Anterior cingulate cortex (tissue), 58 donors: ENCODE measurements at regions not wholly inside any gene's neighbourhood (a gene's known extent, or its start where the extent isn't known, plus 50 kb on each side); places are given as distances from the start of the nearest gene placed in this dataset.
"Not testable (repeated sequence)": the region's sequence is repeated elsewhere in the genome, so short reads cannot be mapped to it uniquely, and the experiment has no call there.

Experiments
- DNase-seq, 58 donors: peaks; one replicate each; lab custom pipeline; 2025; lab: John Stamatoyannopoulos, UW

DNA sequence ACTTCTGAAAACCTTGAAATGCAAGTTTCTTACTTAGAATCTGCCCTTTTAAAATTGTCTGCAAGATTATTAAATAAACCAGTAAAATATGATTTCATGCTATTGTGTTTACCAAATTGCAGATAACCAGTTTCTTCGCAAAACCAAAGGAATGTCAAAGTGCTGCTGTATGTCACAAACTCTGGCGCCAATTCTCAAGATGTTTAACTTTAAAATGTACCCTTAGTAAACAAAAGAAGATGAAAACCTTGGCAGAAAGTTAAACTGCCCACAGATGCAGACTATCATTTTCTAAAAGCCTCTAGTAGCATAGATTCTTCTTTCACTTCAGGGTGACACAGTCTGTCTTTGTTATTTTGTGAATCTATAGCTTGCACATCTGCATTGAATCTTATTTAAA is 189.2 kb downstream of the SLITRK6 start:
- DNase-seq = no peak

GRCh38 chr13:85608255-85608829 is 190.9 kb downstream of the SLITRK6 start:
- no peak for DNase-seq

DNA sequence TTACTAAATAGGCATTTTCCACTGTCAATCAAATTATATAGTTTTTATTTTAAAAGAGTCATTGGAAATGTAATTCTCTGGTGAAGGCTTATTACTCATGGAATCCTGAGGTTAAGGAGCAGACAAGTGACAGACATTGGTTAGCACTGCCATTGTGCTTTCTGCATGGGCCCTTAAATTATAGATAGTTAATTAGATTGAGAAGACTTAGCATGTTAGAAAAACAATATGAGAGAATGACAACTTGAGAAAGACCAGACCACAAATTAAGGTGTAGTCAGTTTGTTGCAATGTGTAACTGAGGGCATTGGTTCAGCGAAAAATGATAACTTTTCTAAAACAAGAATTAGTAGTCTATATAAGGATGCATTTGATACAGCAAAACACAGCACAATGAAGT is 195.5 kb downstream of the SLITRK6 start:
- no peak for DNase-seq

DNA sequence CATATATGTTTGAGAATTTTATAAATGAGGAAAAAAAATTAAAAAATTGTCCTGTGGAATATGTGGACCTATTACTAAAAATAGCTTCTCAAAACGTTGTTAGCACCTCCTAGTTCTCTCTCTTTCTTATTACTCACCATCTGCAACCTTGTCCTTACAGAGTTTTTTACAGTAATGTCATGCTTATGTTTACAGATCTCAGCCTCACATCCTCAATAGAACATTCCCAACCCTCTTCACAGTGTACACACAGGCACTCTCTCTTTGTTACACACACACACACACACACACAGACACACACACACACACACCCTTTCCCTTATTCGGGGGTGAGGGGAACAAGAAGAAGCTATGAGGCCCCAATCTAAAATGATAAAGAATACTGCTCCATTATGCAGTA is 197.7 kb downstream of the SLITRK6 start:
- no peak for DNase-seq

GRCh38 chr13:85597790-85598500 is 201.3 kb downstream of the SLITRK6 start:
- DNase-seq = no peak

DNA sequence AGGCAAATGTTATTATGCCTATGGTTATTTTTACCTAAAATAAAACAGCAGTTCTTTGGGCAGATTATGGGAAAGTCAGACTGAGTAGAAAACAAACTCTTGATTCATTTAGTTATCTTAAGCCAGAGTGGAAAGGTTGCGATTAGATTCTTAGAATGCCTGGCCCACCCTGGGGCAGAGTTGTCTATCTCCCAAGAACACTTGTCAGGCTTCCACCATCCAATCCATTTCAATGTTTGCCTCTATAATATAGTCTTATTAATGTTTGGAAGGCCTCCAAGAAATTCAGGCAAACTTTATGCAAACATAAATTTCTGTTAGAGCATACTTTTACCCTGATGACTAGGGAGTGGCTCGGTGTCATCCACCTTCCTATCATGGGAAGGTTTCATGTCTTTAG is 207.0 kb downstream of the SLITRK6 start:
- no peak for DNase-seq

GRCh38 chr13:85590231-85590931 is 208.8 kb downstream of the SLITRK6 start:
- DNase-seq = no peak

- no peak for DNase-seq
Observed at GRCh38 chr13:85589021-85589420, 210.2 kb downstream of the SLITRK6 start.

DNA sequence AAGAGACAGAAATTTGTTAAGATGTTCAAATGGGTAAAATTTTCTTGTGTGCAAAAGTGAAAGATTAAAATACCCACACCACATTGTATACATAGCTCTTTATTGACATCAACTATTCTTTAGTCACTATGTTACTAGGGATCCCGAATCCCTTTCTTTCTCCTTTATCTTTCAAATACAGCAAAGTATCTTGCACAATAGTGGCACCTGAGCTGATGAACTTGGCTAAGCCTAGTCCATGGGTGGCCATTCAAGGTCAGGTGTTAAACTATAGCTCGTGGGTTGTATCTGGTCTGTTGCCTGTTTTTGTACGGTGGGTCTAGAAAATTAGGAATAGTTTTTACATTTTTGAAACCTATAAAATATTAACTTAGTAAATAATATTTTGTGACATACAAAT is 210.9 kb downstream of the SLITRK6 start:
- no peak for DNase-seq

- DNase-seq = no peak
Observed at GRCh38 chr13:85586856-85587255, 212.4 kb downstream of the SLITRK6 start.

DNA sequence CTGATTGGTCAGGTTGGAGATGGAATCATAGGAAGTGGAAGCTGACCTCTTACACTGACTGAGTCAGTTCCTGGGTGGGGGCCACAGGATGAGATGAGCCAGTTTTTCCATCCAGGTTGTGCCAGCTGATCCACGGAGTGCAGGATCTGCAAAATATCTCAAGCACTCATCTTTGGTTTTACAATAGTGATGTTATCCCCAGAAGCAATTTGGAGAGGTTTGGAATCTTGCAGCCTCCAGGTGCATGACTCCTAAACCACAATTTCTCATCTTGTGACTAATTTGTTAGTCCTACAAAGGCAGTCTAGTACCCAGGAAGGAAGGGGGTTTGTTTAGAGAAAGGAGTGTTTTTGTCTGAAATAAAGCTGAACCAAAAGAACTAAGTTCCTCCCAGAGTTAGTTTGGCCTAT is 212.8 kb downstream of the SLITRK6 start:
- no peak for DNase-seq

- DNase-seq = no peak
Observed at GRCh38 chr13:85582890-85583289, 216.3 kb downstream of the SLITRK6 start.

DNA sequence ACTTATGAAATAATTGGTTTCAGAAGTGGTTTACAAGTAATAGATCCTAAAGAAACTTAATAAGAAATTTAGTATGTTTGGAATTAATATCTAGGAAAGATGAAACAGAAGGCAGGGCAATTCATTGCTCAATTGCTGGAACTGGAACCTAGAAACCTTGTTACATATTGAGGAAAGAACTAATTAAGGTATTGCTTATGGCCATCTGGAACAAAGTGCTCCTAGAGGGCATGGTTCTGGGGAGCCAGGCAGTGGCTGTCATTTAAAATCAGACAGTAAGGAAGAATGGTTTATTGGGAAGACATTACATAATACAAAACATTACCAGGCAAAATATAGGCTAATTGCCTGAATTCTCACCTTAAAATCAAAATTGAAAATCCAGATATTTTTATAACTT is 224.1 kb downstream of the SLITRK6 start:
- DNase-seq = no peak

DNA sequence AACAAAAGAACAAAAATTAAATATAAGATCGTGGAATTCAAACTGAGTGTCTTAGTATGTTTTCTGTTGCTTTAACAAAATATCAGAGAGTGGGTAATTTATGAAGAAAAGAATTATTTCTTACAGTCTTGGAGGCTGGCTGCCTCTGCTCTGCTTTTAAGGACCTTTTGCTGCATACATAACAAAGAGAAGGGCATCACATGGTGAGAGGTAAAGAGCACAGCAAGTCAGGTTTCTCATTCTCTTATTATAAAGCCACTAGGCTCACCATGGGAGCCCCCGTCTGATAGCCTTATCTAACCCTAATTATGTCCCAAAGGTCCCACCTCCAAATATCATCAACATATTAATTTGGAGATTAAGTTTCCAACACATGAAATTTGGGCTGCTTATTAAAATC is 231.3 kb downstream of the SLITRK6 start:
- no peak for DNase-seq

GRCh38 chr13:85565652-85566051 is 233.6 kb downstream of the SLITRK6 start:
- no peak for DNase-seq

- DNase-seq = no peak
Observed at GRCh38 chr13:85564598-85564997, 234.6 kb downstream of the SLITRK6 start.

DNA sequence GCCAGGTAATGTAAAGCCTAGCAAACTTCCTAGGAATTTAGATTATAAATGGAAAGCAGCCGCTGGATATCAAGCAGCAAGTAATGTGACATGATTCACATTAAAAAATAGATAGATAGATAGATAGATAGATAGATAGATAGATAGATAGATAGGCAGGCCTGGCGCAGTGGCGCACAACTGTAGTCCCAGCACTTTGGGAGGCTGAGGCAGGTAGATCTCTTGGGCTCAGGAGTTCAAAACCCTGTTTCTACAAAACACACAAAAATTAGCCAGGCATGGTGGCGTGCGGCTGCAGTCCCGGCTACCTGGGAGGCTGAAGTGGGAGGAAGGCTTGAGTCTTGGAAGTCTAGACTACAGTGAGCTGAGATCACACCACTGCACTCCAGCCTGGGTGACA is 236.9 kb downstream of the SLITRK6 start:
- DNase-seq = no peak

DNA sequence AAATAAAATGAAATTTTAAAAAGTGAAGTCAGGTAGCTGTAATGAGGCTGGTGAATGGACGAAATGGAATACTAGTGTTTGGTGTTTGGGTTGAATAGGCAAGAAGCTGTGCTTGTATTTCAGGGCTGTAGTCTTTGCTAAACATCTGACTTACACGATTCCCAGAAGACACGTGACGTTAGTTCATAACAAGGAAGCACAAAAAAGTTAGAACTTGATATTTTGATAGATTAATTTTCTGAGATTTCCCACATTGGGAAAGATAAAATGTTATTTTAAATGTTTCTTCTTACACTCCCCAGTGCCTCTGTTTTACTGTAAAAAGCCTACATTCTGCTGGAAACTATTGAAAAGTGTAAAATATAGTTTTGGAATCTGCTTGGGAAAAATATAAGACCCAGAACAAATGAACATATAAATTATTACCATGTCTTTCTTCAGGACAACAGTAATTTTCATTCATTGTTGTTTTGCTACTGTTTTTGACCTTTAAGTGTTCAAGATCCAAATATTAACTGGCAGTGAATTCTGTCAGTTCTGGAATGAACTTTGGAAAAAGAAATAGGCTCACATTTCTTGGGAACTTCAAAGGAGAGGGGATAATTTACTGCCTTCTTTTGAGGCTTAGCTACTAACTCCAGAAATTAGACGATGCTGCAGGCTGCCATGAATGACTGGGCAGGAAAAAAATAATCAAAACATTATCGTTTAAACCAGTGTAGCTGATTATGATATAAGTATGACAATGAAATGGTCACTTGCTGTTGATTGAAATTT is 241.3 kb downstream of the SLITRK6 start:
- DNase-seq = no peak

- no peak for DNase-seq
Observed at GRCh38 chr13:85551012-85551411, 248.2 kb downstream of the SLITRK6 start.

DNA sequence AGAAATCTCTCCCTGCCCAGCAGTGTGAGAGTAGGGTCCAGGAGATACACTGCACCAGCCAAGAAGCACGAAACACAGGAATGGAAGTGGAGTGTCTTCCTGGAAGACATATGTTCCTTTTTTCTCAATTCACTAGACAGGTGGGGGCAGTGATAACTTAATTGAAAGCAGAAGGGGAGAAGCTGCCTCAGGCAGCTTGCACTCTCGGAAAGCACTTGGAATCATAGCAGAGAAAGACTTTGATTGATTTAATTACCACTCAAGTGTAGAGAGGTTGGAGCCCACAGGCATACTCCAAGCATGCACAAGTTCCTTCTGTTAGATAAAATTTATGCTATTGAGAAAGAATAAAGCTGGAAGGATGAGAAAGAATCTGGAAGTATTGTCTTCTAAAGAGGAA is 249.4 kb downstream of the SLITRK6 start:
- no peak for DNase-seq

GRCh38 chr13:85548845-85549244 is 250.4 kb downstream of the SLITRK6 start:
- not testable (repeated sequence) for DNase-seq
